ENCODE measurements at regions not wholly inside any gene's neighbourhood (a gene's known extent, or its start where the extent isn't known, plus 50 kb on each side); places are given as distances from the start of the nearest gene placed in this dataset.

- H3K79me2 ChIP-seq (ENCODE audit: control insufficient read depth, insufficient read depth, low read length, unreplicated experiment): no peaks in the 10 kb centered on the region
- H3K4me3 ChIP-seq (ENCODE audit: low read depth, low read length): no peak overlapping the region
- H3K27me3 ChIP-seq (ENCODE audit: insufficient read depth, low read length): no peaks in the 10 kb centered on the region
- H2AFZ ChIP-seq (ENCODE audit: low read length, unreplicated experiment): no peak overlapping the region
- H3K4me1 ChIP-seq (ENCODE audit: control insufficient read depth, insufficient read depth, low read length, unreplicated experiment): no peaks in the 10 kb centered on the region
- no peak overlapping the region for H3K27ac ChIP-seq (ENCODE audit: low read depth, low read length)
- H3K36me3 ChIP-seq (ENCODE audit: insufficient read depth, low read length): no peaks in the 10 kb centered on the region
These were observed 117.8 kb upstream of the C11orf87 start for GRCh38 chr11:109304159-109304558.

- H3K4me3 ChIP-seq (ENCODE audit: low read depth, low read length): no peak overlapping the region
- no peak overlapping the region for H3K27ac ChIP-seq (ENCODE audit: low read depth, low read length)
- no peak overlapping the region for H2AFZ ChIP-seq (ENCODE audit: low read length, unreplicated experiment)
- H3K36me3 ChIP-seq (ENCODE audit: insufficient read depth, low read length): no peaks in the 10 kb centered on the region
- no peaks in the 10 kb centered on the region for H3K27me3 ChIP-seq (ENCODE audit: insufficient read depth, low read length)
- H3K79me2 ChIP-seq (ENCODE audit: control insufficient read depth, insufficient read depth, low read length, unreplicated experiment): no peaks in the 10 kb centered on the region
- no peaks in the 10 kb centered on the region for H3K4me1 ChIP-seq (ENCODE audit: control insufficient read depth, insufficient read depth, low read length, unreplicated experiment)
These were observed 117.0 kb upstream of the C11orf87 start for GRCh38 chr11:109305009-109305408.

GRCh38 chr11:109306322-109306721 lies 115.7 kb upstream of the C11orf87 start:
- Histone ChIP-seq H3K79me2 (ENCODE audit: control insufficient read depth, insufficient read depth, low read length, unreplicated experiment) (no peaks in the 10 kb centered on the region), H3K4me3 (ENCODE audit: low read depth, low read length) (no peak overlapping the region), H3K4me1 (ENCODE audit: control insufficient read depth, insufficient read depth, low read length, unreplicated experiment) (no peaks in the 10 kb centered on the region), H3K27ac (ENCODE audit: low read depth, low read length) (no peak overlapping the region), H3K36me3 (ENCODE audit: insufficient read depth, low read length) (no peaks in the 10 kb centered on the region), H2AFZ (ENCODE audit: low read length, unreplicated experiment) (no peak overlapping the region), H3K27me3 (ENCODE audit: insufficient read depth, low read length) (no peaks in the 10 kb centered on the region)

GRCh38 chr11:109307366-109307765 lies 114.6 kb upstream of the C11orf87 start:
- H3K4me1 ChIP-seq (ENCODE audit: control insufficient read depth, insufficient read depth, low read length, unreplicated experiment): no peaks in the 10 kb centered on the region
- H3K27ac ChIP-seq (ENCODE audit: low read depth, low read length): no peak overlapping the region
- H3K79me2 ChIP-seq (ENCODE audit: control insufficient read depth, insufficient read depth, low read length, unreplicated experiment): no peaks in the 10 kb centered on the region
- H3K27me3 ChIP-seq (ENCODE audit: insufficient read depth, low read length): no peaks in the 10 kb centered on the region; the same call in 1 of the 2 replicates
- no peaks in the 10 kb centered on the region for H3K36me3 ChIP-seq (ENCODE audit: insufficient read depth, low read length)
- H3K4me3 ChIP-seq (ENCODE audit: low read depth, low read length): no peak overlapping the region
- no peak overlapping the region for H2AFZ ChIP-seq (ENCODE audit: low read length, unreplicated experiment)

GRCh38 chr11:109308551-109308950 lies 113.4 kb upstream of the C11orf87 start:
- H3K36me3 ChIP-seq (ENCODE audit: insufficient read depth, low read length): no peaks in the 10 kb centered on the region
- H2AFZ ChIP-seq (ENCODE audit: low read length, unreplicated experiment): no peak overlapping the region
- H3K79me2 ChIP-seq (ENCODE audit: control insufficient read depth, insufficient read depth, low read length, unreplicated experiment): no peaks in the 10 kb centered on the region
- no peak overlapping the region for H3K4me3 ChIP-seq (ENCODE audit: low read depth, low read length)
- no peaks in the 10 kb centered on the region; the same call in 1 of the 2 replicates for H3K27me3 ChIP-seq (ENCODE audit: insufficient read depth, low read length)
- H3K4me1 ChIP-seq (ENCODE audit: control insufficient read depth, insufficient read depth, low read length, unreplicated experiment): no peaks in the 10 kb centered on the region
- no peak overlapping the region for H3K27ac ChIP-seq (ENCODE audit: low read depth, low read length)

GRCh38 chr11:109309153-109309552 lies 112.8 kb upstream of the C11orf87 start:
- Histone ChIP-seq H3K4me1 (ENCODE audit: control insufficient read depth, insufficient read depth, low read length, unreplicated experiment) (no peaks in the 10 kb centered on the region), H3K36me3 (ENCODE audit: insufficient read depth, low read length) (no peaks in the 10 kb centered on the region), H3K27me3 (ENCODE audit: insufficient read depth, low read length) (no peaks in the 10 kb centered on the region; the same call in 1 of the 2 replicates), H3K27ac (ENCODE audit: low read depth, low read length) (no peak overlapping the region), H3K79me2 (ENCODE audit: control insufficient read depth, insufficient read depth, low read length, unreplicated experiment) (no peaks in the 10 kb centered on the region), H3K4me3 (ENCODE audit: low read depth, low read length) (no peak overlapping the region), H2AFZ (ENCODE audit: low read length, unreplicated experiment) (no peak overlapping the region)

GRCh38 chr11:109317726-109318125 lies 104.3 kb upstream of the C11orf87 start:
- no peaks in the 10 kb centered on the region for H3K27me3 ChIP-seq (ENCODE audit: insufficient read depth, low read length)
- no peaks in the 10 kb centered on the region for H3K79me2 ChIP-seq (ENCODE audit: control insufficient read depth, insufficient read depth, low read length, unreplicated experiment)
- peaks cover 6% of the 10 kb centered on the region for H3K4me1 ChIP-seq (ENCODE audit: control insufficient read depth, insufficient read depth, low read length, unreplicated experiment)
- no peak overlapping the region for H3K27ac ChIP-seq (ENCODE audit: low read depth, low read length)
- no peaks in the 10 kb centered on the region for H3K36me3 ChIP-seq (ENCODE audit: insufficient read depth, low read length)
- no peak overlapping the region for H3K4me3 ChIP-seq (ENCODE audit: low read depth, low read length)
- no peak overlapping the region for H2AFZ ChIP-seq (ENCODE audit: low read length, unreplicated experiment)

- Histone ChIP-seq H2AFZ (ENCODE audit: low read length, unreplicated experiment) (no peak overlapping the region), H3K27ac (ENCODE audit: low read depth, low read length) (no peak overlapping the region), H3K79me2 (ENCODE audit: control insufficient read depth, insufficient read depth, low read length, unreplicated experiment) (no peaks in the 10 kb centered on the region), H3K27me3 (ENCODE audit: insufficient read depth, low read length) (peaks cover 16% of the 10 kb centered on the region; the same call in 1 of the 2 replicates), H3K36me3 (ENCODE audit: insufficient read depth, low read length) (no peaks in the 10 kb centered on the region), H3K4me1 (ENCODE audit: control insufficient read depth, insufficient read depth, low read length, unreplicated experiment) (peaks cover 6% of the 10 kb centered on the region), H3K4me3 (ENCODE audit: low read depth, low read length) (no peak overlapping the region)
These were observed 101.4 kb upstream of the C11orf87 start for GRCh38 chr11:109320595-109320994.

- H3K79me2 ChIP-seq (ENCODE audit: control insufficient read depth, insufficient read depth, low read length, unreplicated experiment): no peaks in the 10 kb centered on the region
- H3K27me3 ChIP-seq (ENCODE audit: insufficient read depth, low read length): peaks cover 16% of the 10 kb centered on the region; the same call in 1 of the 2 replicates
- no peaks in the 10 kb centered on the region for H3K4me1 ChIP-seq (ENCODE audit: control insufficient read depth, insufficient read depth, low read length, unreplicated experiment)
- H2AFZ ChIP-seq (ENCODE audit: low read length, unreplicated experiment): no peak overlapping the region
- H3K27ac ChIP-seq (ENCODE audit: low read depth, low read length): no peak overlapping the region
- no peaks in the 10 kb centered on the region for H3K36me3 ChIP-seq (ENCODE audit: insufficient read depth, low read length)
- H3K4me3 ChIP-seq (ENCODE audit: low read depth, low read length): no peak overlapping the region
These were observed 95.2 kb upstream of the C11orf87 start for GRCh38 chr11:109326781-109327180.

- no peak overlapping the region for H3K27ac ChIP-seq (ENCODE audit: low read depth, low read length)
These were observed 92.3 kb upstream of the C11orf87 start for GRCh38 chr11:109329716-109330115.

GRCh38 chr11:109338131-109338530 lies 83.9 kb upstream of the C11orf87 start:
- no peaks in the 10 kb centered on the region for H3K79me2 ChIP-seq (ENCODE audit: control insufficient read depth, insufficient read depth, low read length, unreplicated experiment)
- H3K27ac ChIP-seq (ENCODE audit: low read depth, low read length): no peak overlapping the region
- H3K4me3 ChIP-seq (ENCODE audit: low read depth, low read length): no peak overlapping the region

More at GRCh38 chr11:109329716-109330115, 92.3 kb upstream of the C11orf87 start:
- Histone ChIP-seq H3K36me3 (ENCODE audit: insufficient read depth, low read length) (no peaks in the 10 kb centered on the region), H2AFZ (ENCODE audit: low read length, unreplicated experiment) (no peak overlapping the region), H3K4me3 (ENCODE audit: low read depth, low read length) (no peak overlapping the region), H3K4me1 (ENCODE audit: control insufficient read depth, insufficient read depth, low read length, unreplicated experiment) (no peaks in the 10 kb centered on the region), H3K27me3 (ENCODE audit: insufficient read depth, low read length) (peaks cover 5% of the 10 kb centered on the region; the same call in 1 of the 2 replicates), H3K79me2 (ENCODE audit: control insufficient read depth, insufficient read depth, low read length, unreplicated experiment) (no peaks in the 10 kb centered on the region)

More at GRCh38 chr11:109338131-109338530, 83.9 kb upstream of the C11orf87 start:
- H3K36me3 ChIP-seq (ENCODE audit: insufficient read depth, low read length): no peaks in the 10 kb centered on the region
- H2AFZ ChIP-seq (ENCODE audit: low read length, unreplicated experiment): no peak overlapping the region
- H3K4me1 ChIP-seq (ENCODE audit: control insufficient read depth, insufficient read depth, low read length, unreplicated experiment): no peaks in the 10 kb centered on the region
- no peaks in the 10 kb centered on the region for H3K27me3 ChIP-seq (ENCODE audit: insufficient read depth, low read length)
